CD4-positive, alpha-beta T cell treated with Interleukin-17A for 1 hour (primary cell): ENCODE measurements at regions not wholly inside any gene's neighbourhood (a gene's known extent, or its start where the extent isn't known, plus 50 kb on each side); places are given as distances from the start of the nearest gene placed in this dataset.
"Not testable (repeated sequence)": the region's sequence is repeated elsewhere in the genome, so short reads cannot be mapped to it uniquely, and the experiment has no call there.

Source experiments
- DNase-seq: peaks from one replicate; pipeline ENCODE4 v3.0.0-alpha.2; 2020

DNA sequence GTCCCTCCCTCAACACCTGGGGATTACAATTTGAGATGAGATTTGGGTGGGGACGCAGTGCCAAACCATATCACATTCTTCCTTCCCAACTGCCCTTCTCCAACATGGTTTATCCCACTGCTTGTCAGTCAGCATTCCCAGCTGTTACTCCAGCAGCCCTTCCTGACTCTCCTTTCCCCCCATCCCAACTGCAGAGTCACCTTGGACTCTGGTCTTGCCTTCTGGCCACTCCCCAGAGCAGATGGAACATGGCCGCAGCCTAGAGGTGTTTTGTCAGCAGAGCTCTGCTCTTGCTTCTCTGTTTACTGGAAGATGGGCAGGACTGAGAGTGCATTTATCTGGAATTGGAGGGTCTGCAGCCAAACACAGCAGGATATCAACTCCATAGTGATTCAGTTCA, 51.2 kb upstream of the MEX3C start:
- DNase-seq, result no peak

GRCh38 chr18:51250006-51250405, 52.5 kb upstream of the MEX3C start:
- no peak for DNase-seq

DNA sequence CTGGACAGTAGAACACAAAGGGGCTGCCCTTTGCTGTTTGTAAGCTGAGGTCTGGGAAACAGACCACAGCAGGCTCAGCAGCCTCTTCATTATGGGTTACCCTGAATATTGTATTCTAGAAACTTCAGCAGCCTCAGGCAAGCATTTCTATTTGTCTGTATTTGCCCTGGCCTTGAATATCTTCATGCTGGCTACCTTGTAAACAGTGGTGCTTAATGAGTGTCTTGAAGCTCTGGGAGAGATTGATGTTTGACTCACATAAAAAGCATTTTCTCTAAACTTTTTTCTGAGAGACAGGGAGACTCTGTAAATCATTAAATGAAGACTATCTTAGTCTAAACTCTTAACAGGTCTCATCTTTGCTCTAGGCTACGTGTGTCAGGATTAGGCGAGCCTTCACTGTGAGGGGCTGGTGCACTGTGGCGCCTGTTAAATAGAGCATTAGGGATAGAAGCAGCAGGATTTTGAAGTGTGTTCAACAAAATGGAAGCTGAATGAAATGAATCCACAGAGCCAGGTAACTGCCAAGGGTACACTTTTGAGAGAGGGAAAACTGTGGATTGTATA, 53.1 kb upstream of the MEX3C start:
- no peak for DNase-seq

DNA sequence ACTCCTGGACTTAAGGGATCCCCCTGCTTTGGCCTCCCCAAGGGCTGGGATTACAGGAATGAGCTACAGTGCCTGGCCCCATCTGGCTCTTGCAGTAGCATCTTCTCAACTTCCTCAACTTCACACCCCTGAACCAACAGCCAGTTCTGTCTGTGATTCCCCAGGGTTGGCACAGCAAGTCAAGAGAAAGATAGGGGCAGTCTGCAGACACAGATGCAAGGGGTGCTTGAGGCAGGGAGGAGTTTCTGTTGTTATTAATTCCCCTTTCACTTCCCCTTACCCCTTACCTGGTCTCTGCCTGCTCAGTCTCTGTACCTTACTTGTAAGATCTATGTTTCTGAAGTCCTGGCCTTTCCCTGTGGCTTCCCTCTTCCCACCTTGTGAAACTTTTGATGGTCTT, 54.1 kb upstream of the MEX3C start:
- no peak for DNase-seq

GRCh38 chr18:51253476-51253875, 56.0 kb upstream of the MEX3C start:
- DNase-seq, result no peak

DNA sequence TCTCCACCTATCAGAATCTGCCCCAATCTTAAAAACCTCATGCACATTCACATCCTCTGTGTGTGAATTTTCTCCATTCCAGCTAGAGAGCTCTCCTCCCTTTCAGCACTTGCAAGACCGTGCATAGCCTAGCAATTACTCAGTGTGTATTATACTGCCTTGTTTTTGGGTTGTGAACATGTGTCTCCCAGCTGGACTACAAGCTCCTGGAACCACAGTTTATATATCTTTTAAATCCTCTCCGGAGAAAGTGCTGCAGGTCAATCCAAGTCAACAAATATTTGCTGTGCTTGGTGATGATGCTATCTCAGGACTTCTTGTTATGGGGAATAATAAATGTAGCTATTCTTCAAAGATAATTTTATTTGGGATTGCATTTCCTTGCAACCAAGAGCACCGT, 58.2 kb upstream of the MEX3C start:
- no peak for DNase-seq

- no peak for DNase-seq
These were observed 59.7 kb upstream of the MEX3C start for GRCh38 chr18:51257150-51257549.

- no peak for DNase-seq
These were observed 62.6 kb upstream of the MEX3C start for GRCh38 chr18:51260118-51260517.

- not testable (repeated sequence) for DNase-seq
These were observed 68.6 kb upstream of the MEX3C start for GRCh38 chr18:51266077-51266476.

DNA sequence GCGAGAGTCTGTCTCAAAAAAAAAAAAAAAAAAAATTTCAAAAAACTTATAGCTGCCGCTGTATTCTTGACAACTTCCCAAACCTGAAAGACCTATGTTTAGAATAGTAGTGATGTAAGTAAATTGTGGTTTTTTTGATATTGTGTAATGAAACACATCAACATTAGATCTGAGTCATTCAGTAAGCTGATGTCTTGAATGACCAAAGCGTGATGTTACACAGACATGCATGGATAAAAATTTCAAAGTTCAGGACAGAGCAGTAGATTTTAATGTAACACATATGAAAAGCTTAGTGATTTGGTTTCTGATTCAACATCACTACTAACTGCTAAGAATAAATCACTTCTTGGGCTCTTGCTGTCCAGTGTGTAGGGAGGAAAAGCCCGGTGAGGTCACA, 69.3 kb upstream of the MEX3C start:
- DNase-seq, result no peak

- DNase-seq, result no peak
These were observed 76.0 kb upstream of the MEX3C start for GRCh38 chr18:51273437-51273836.

GRCh38 chr18:51275712-51276476, 78.4 kb upstream of the MEX3C start:
- no peak for DNase-seq

- peak; percentile 9 for DNase-seq
These were observed 80.7 kb upstream of the MEX3C start for GRCh38 chr18:51278045-51278649.

DNA sequence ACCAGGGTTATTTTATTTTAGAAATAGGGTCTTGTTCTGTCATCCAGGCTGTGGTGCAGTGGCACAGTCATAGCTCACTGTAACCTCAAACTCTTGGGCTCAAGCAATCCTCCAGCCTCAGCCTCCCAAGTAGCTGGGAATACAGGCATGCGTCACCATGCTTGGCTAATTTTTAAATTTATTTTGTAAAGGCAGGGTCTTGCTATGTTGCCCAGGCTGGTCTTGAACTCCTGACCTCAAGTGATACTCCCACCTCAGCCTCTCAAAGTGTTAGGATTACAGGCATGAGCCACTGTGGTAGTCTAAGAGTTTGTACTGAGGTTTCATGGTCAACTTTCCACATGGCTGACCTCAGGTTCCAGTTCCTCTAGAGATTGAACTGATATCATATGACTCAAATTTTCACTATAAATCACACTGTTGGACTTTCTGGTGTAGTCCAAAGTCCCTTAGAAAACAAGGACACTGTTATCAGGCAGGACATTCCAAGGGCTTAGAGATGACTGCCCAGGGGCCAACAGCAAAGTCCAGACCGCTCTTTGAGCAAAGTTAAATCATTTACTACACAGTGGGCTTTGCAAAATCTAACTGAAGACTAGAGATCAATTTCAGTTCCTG, 82.0 kb upstream of the MEX3C start:
- DNase-seq, result no peak

DNA sequence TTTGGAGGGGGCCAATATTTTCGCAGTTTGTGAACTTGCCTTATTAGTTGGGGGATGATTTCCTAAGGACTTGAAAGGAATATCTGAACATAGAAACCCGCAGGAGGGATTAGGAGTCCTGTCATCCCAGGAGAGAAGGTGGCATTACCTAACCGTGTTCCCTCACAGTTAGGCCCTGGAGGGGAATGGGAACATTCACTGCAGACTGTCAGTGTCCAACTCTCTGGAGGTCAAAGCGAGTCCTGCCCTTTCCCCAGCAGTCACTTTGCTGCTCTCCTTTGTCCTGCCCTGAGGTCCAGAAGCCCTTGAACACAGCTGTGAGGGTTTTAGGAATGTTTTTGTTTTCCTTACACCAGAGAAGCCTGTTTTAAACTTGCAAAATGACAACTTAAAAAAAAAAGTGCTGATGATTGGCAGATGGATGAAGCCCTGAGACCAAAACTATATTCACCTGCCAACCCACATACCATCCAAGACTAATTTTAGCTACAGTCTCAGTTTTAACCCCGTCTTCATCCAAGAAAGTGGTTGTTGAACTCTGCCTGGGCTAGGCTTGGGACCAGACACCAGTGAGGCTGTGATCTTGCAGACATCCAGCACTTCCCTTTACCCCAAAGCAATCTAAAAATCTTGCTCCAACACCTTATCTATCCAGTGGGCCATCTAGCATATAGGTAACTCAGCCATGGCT, 90.5 kb upstream of the MEX3C start:
- no peak for DNase-seq

DNA sequence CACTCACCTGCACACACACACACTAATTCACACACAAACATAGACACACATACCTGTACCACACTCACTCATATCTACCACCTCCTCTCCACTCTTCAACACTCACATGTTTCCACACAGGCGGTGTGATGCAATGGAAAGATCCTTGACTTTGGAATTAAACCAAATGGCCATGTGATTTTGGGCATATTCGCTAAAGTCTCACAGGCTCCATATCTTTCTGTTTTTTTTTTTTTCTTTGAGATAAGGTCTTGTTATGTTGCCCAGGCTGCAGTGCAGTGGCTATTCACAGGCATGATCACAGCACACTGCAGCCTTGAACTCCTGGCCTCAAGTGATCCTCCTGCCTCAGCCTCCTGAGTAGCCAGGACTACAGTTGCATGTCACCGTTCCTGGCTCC, 91.1 kb upstream of the MEX3C start:
- DNase-seq, result no peak

GRCh38 chr18:51290860-51291259, 93.4 kb upstream of the MEX3C start:
- no peak for DNase-seq

DNA sequence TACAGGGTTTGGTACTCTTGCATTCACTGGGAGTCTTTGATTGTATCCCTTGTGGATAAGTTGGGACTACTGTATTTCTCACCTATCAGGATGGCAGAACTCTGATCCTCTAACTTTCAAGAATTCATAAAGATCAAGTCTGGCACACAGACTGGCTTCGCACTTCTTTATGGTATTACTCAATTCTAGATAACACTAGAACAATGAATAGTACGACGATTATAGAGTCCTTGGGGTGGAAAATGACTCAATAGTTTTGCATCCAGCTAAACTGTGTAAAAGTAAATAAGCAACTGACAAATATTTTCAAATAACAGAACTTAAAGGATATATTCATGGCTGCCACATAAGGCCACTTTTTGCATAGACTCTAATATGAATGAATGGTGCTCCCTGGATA, 103.4 kb upstream of the MEX3C start:
- DNase-seq, result no peak

DNA sequence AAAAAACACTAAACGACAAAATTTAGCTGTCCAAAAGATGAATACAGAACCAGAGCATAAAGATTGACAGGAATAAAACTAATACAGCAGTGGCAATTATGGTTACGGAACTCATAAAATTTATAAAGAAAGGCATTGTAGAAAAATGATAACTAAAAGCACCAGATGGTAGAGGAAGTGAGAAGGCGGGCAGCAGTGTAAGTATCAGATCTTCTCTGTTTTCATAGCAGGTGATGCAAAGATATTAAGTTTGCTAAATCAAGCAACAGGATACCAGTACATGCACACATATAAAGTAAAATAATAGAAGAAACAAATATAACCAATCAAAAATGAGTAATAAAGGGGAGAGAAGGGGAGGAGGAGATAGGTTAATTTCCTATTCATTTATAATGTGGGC, 103.9 kb upstream of the MEX3C start:
- no peak for DNase-seq

DNA sequence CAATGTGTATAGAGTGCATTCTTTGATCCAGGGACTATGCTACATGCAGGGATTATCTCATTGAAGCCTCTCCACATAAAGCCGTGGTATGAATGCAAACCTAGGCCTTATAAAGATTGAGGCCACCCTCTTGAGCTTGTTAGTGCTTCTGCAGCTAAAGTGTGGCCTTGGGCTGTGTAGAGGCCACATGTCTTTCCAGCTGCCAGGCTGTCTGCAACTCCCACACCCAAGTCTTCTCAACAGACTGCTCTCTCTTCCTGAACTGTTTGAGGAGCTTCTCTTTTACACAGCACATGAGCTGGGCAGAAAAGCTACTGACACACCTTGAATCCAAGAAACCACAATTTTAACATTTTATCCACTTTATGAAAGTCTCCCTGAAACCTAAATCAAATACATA, 119.2 kb upstream of the MEX3C start:
- no peak for DNase-seq

- no peak for DNase-seq
These were observed 124.2 kb upstream of the MEX3C start for GRCh38 chr18:51321696-51322095.

DNA sequence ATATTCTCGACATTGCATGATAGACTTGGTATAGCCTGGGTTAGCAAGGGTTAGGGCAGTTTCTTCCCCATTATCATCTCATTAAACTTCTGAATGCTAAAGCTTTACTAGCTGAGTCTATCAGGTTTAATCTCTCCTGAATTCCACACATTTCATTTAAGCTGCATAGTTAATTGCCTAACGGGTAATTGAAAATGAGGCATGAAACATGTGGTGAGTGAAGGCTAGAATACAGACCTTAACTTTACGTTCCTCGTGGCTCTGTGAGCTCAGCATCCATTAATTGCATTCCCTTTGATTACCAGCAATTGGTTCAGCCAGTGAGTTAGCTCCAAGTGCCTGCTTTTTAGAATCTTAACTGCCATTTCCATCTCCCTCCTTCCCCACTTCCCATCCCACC, 126.5 kb upstream of the MEX3C start:
- DNase-seq, result no peak

DNA sequence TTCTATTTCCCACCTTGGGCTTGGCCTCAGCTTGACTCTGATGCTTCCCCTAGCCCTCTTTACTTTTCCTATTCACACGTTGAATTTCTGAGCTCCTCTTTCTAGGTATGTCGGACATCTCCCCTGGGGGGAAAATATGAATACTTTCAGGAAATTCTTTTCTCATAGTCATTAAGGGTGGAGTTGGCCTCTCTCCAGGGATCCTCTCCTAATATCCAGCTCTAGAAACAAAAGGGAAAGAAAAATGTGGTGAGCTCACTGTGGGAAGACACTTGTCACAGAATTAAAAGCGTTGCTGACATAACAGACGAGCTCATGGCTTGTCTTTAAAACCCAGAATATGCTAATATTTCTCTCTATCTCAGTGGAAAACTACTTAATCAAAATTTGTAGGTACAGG, 132.7 kb upstream of the MEX3C start:
- DNase-seq, result no peak

GRCh38 chr18:51330739-51331138, 133.3 kb upstream of the MEX3C start:
- DNase-seq, result no peak
